ENCODE measurements at regions not wholly inside any gene's neighbourhood (a gene's known extent, or its start where the extent isn't known, plus 50 kb on each side); places are given as distances from the start of the nearest gene placed in this dataset.

DNA sequence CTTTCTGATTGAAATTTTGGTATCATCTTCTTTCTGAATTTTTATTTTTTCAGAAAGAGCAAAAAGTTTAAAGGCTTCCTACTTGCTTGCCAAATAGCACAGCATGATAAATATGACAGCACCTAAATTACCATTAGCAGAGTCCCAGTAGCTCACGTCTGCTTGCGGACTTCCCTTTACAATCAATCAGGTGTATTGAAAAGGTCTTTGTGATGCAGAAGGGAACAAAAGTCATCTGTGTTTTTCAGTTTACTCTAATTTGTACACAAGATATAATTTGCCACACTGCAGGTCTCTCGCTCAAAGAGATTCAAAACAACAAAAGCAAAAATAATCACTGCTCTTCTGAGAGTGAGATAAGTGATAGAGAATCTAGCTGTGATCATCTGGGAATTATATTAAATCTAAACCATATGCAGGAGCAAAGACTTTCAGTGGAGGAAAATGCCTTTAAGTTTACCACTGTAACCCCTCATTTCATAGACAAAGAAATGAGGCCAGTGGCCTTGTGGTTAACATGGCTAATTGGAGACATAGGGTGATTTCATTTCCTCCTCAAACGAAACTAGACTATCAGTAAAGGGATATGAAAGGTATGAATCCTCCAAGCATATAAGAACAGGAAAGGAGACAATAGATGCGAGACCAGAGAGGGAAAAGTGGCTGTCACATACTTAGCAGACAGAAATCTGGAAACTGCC, 240.8 kb upstream of the TMPO start:
- TF ChIP-seq, protein P1, sequence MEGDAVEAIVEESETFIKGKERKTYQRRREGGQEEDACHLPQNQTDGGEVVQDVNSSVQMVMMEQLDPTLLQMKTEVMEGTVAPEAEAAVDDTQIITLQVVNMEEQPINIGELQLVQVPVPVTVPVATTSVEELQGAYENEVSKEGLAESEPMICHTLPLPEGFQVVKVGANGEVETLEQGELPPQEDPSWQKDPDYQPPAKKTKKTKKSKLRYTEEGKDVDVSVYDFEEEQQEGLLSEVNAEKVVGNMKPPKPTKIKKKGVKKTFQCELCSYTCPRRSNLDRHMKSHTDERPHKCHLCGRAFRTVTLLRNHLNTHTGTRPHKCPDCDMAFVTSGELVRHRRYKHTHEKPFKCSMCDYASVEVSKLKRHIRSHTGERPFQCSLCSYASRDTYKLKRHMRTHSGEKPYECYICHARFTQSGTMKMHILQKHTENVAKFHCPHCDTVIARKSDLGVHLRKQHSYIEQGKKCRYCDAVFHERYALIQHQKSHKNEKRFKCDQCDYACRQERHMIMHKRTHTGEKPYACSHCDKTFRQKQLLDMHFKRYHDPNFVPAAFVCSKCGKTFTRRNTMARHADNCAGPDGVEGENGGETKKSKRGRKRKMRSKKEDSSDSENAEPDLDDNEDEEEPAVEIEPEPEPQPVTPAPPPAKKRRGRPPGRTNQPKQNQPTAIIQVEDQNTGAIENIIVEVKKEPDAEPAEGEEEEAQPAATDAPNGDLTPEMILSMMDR (IDR thresholded peaks at IDR 0.05) = no peak
- TF ChIP-seq POLR2A (IDR thresholded peaks at IDR 0.05) = no peak

Measured in breast epithelium (tissue), 3 donors.